ENCODE measurements at regions not wholly inside any gene's neighbourhood (a gene's known extent, or its start where the extent isn't known, plus 50 kb on each side); places are given as distances from the start of the nearest gene placed in this dataset.

- no peak for ATAC-seq
- TF ChIP-seq CTCF (IDR thresholded peaks at IDR 0.05) = no peak
- no peaks in the 10 kb centered on the region for H3K4me1 ChIP-seq (ENCODE audit: low read depth)
- no peaks in the 10 kb centered on the region for H3K36me3 ChIP-seq (ENCODE audit: low read depth)
- no peaks in the 10 kb centered on the region for H3K9me3 ChIP-seq
- intact Hi-C loops (cut with DNase I, micrococcal nuclease) = no loop called here
- H3K4me3 ChIP-seq = no peak overlapping the region
- DNase-seq = no peak
Measured at GRCh38 chr21:24894324-24894723, 713.0 kb downstream of the MRPL39 start.

- Histone ChIP-seq H3K36me3 (ENCODE audit: low read depth) (no peaks in the 10 kb centered on the region), H3K9me3 (no peaks in the 10 kb centered on the region), H3K4me3 (no peak overlapping the region), H3K4me1 (ENCODE audit: low read depth) (no peaks in the 10 kb centered on the region)
- ATAC-seq (no peak), DNase-seq (no peak)
- intact Hi-C loops (cut with DNase I, micrococcal nuclease) = no loop called here
- no peak for TF ChIP-seq CTCF (IDR thresholded peaks at IDR 0.05)
Measured at GRCh38 chr21:24890021-24890420, 717.3 kb downstream of the MRPL39 start.

GRCh38 chr21:24881506-24881905 lies 725.8 kb downstream of the MRPL39 start:
- DNase-seq (no peak), ATAC-seq (no peak)
- Histone ChIP-seq H3K9me3 (peaks cover 3% of the 10 kb centered on the region), H3K4me3 (no peak overlapping the region), H3K4me1 (ENCODE audit: low read depth) (no peaks in the 10 kb centered on the region), H3K36me3 (ENCODE audit: low read depth) (no peaks in the 10 kb centered on the region)
- TF ChIP-seq CTCF (IDR thresholded peaks at IDR 0.05) = no peak
- intact Hi-C loops (cut with DNase I, micrococcal nuclease) = no loop called here

GRCh38 chr21:24870633-24871032 lies 736.6 kb downstream of the MRPL39 start:
- H3K4me3 ChIP-seq = no peak overlapping the region
- ATAC-seq = no peak
- intact Hi-C loops (cut with DNase I, micrococcal nuclease) = no loop called here
- no peak for TF ChIP-seq CTCF (IDR thresholded peaks at IDR 0.05)
- no peak for DNase-seq
- H3K9me3 ChIP-seq = no peaks in the 10 kb centered on the region
- no peaks in the 10 kb centered on the region for H3K36me3 ChIP-seq (ENCODE audit: low read depth)
- no peaks in the 10 kb centered on the region for H3K4me1 ChIP-seq (ENCODE audit: low read depth)

DNA sequence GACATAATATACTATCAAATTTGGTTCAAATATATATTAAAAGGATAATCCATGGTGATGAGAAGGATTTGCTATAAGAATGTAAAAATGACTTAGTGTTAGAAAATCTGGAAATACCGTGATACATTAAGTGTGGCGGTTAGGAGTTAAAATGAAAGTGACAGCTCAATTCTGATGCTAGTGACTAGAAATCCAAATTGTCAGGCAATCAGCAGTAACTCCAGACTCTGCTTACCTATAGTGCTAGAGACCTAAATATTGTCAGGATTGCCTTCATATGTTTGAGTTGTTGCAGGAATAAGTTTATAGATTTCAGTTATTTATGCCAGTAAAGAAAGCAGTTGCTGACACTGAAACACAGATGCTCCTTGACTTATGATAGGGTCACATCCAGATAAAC lies 737.4 kb downstream of the MRPL39 start:
- no peaks in the 10 kb centered on the region for H3K4me1 ChIP-seq (ENCODE audit: low read depth)
- no peak for TF ChIP-seq CTCF (IDR thresholded peaks at IDR 0.05)
- DNase-seq (no peak), ATAC-seq (no peak)
- no peak overlapping the region for H3K4me3 ChIP-seq
- intact Hi-C loops (cut with DNase I, micrococcal nuclease) = no loop called here
- no peaks in the 10 kb centered on the region for H3K36me3 ChIP-seq (ENCODE audit: low read depth)
- no peaks in the 10 kb centered on the region for H3K9me3 ChIP-seq

- intact Hi-C loops (cut with DNase I, micrococcal nuclease) = no loop called here
Measured at GRCh38 chr21:24868117-24868516, 739.2 kb downstream of the MRPL39 start.

More at GRCh38 chr21:24868117-24868516, 739.2 kb downstream of the MRPL39 start:
- no peak for ATAC-seq
- no peaks in the 10 kb centered on the region for H3K9me3 ChIP-seq
- no peak overlapping the region for H3K4me3 ChIP-seq
- DNase-seq = no peak
- H3K36me3 ChIP-seq (ENCODE audit: low read depth) = no peaks in the 10 kb centered on the region
- no peaks in the 10 kb centered on the region for H3K4me1 ChIP-seq (ENCODE audit: low read depth)
- no peak for TF ChIP-seq CTCF (IDR thresholded peaks at IDR 0.05)

Data from mucosa of descending colon (tissue), 3 donors.